Natural killer cell (primary cell): ENCODE measurements at regions not wholly inside any gene's neighbourhood (a gene's known extent, or its start where the extent isn't known, plus 50 kb on each side); places are given as distances from the start of the nearest gene placed in this dataset.
"Not testable (repeated sequence)": the region's sequence is repeated elsewhere in the genome, so short reads cannot be mapped to it uniquely, and the experiment has no call there.

Source experiments
- ATAC-seq, 3 donors: fragments of 150-1000 bp in 2 of 3; fragments of 200-7000 bp in 1 of 3; cut with Tn5 transposase; 1 replicate in 1 of 3; 2 replicates in 2 of 3; pipeline ENCODE4 v1.10.0; 2021; ENCODE audit warnings: mild to moderate bottlenecking in 2 of 3, moderate library complexity in 2 of 3
- DNase-seq, 2 donors: peaks; one replicate each; pipeline versions ENCODE4 v3.0.0 to v3.0.0-alpha.2; 2013 to 2021; ENCODE audit warnings: mixed read lengths in 1 of 2
- H3K27ac ChIP-seq: one replicate; pipeline ENCODE4 v1.5.1; 2013; ENCODE audit warnings: mild to moderate bottlenecking, low read length
- H3K27me3 ChIP-seq: one replicate; pipeline ENCODE4 v1.6.1; 2013; ENCODE audit warnings: low read length; ENCODE audit not compliant: control insufficient read depth, insufficient read depth
- H3K36me3 ChIP-seq: one replicate; pipeline ENCODE4 v1.6.1; 2013; ENCODE audit warnings: low read length; ENCODE audit not compliant: control insufficient read depth, insufficient read depth
- H3K4me1 ChIP-seq: one replicate; pipeline ENCODE4 v1.6.1; 2013; ENCODE audit warnings: low read length; ENCODE audit not compliant: control insufficient read depth, insufficient read depth
- H3K4me3 ChIP-seq: one replicate; pipeline ENCODE4 v1.5.1; 2013; ENCODE audit warnings: low read length
- H3K9me3 ChIP-seq: one replicate; pipeline ENCODE4 v1.6.1; 2013; ENCODE audit warnings: low read length; ENCODE audit not compliant: control insufficient read depth, insufficient read depth
- H3K27ac Mint-ChIP-seq, 2 donors: one replicate each; pipeline ENCODE4 v1.8.0; 2022; ENCODE audit warnings: mild to moderate bottlenecking in 2 of 2, mixed read lengths in 2 of 2, moderate library complexity in 1 of 2
- H3K27me3 Mint-ChIP-seq, 2 donors: one replicate each; pipeline ENCODE4 v1.8.0; 2022; ENCODE audit warnings: low read depth in 2 of 2, mixed read lengths in 2 of 2
- H3K36me3 Mint-ChIP-seq: one replicate; pipeline ENCODE4 v1.8.0; 2022; ENCODE audit warnings: mixed read lengths
- H3K4me1 Mint-ChIP-seq, 2 donors: one replicate each; pipeline ENCODE4 v1.8.0; 2022; ENCODE audit warnings: mixed read lengths in 2 of 2
- H3K4me3 Mint-ChIP-seq: one replicate; pipeline ENCODE4 v1.8.0; 2022; ENCODE audit warnings: mild to moderate bottlenecking, moderate library complexity, mixed read lengths
- H3K9me3 Mint-ChIP-seq, 2 donors: one replicate each; pipeline ENCODE4 v1.8.0; 2022; ENCODE audit warnings: mixed read lengths in 2 of 2
- WGBS: methylation state at CpG from one replicate; pipeline ENCODE4 v1.1.7; 2013; ENCODE audit warnings: missing lambda C conversion rate; ENCODE audit not compliant: insufficient coverage; 5-methylcytosine and 5-hydroxymethylcytosine counted together
- intact Hi-C: fragments of 100-400 bp; cut with micrococcal nuclease; formaldehyde crosslinking; loops from one replicate; pipeline ENCODE4 v1.14.2; 2022
- TF ChIP-seq, protein P1 (sequence below): fragments of 200-600 bp; IDR thresholded peaks from one replicate; pipeline ENCODE4 v1.8.0; 2022; ENCODE audit warnings: antibody characterized with exemption

DNA sequence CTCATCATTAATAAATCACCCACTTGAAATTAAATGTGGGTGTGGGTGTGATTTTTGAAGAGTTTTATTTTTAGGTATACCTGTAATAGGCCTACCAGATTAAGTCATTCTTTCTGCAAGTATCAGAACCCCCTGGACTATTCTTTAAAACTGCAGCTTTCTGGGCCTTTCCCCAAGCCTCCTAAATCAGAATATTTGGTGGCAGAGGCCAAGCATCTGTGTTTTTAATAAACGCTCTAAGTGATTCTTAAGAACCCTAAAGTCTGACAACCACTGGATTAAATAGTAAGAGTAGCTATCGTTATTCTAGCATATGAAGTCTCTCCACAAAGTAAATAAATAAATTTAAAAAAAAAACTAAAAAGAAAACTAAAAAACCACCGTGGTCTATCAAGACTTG lies 703.0 kb upstream of the NRP1 start:
- no peak overlapping the region for H3K27ac Mint-ChIP-seq

DNA sequence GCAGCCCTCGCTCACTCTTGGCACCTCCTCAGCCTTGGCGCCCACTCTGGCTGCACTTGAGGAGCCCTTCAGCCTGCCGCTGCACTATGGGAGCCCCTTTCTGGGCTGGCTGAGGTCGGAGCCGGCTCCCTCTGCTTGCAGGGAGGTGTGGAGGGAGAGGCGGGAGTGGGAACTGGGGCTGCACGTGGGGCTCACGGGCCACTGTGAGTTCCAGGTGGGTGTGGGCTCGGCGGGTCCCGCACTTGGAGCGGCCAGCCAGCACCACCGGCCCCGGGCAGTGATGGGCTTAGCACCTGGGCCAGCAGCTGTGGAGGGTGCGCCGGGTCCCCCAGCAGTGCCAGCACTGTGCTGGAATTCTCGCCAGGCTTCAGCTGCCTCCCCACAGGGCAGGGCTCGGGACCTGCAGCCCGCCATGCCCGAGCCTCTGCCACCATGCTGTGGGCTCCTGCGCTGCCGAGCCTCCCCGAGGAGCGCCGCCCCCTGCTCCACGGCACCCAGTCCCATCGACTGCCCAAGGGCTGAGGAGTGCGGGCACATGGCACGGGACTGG lies 700.8 kb upstream of the NRP1 start:
- H3K4me1 ChIP-seq, H3K4me3 Mint-ChIP-seq, H3K27ac ChIP-seq, H3K4me1 Mint-ChIP-seq, ATAC-seq, H3K9me3 ChIP-seq, H3K36me3 Mint-ChIP-seq, H3K4me3 ChIP-seq, intact Hi-C loops, H3K36me3 ChIP-seq, H3K27ac Mint-ChIP-seq, DNase-seq, H3K27me3 Mint-ChIP-seq, H3K9me3 Mint-ChIP-seq, H3K27me3 ChIP-seq: not testable (repeated sequence)
- WGBS = 95% methylated on average over 29 of the region's 29 CpGs

More for the DNA sequence above, 703.0 kb upstream of the NRP1 start:
- TF ChIP-seq, protein P1, sequence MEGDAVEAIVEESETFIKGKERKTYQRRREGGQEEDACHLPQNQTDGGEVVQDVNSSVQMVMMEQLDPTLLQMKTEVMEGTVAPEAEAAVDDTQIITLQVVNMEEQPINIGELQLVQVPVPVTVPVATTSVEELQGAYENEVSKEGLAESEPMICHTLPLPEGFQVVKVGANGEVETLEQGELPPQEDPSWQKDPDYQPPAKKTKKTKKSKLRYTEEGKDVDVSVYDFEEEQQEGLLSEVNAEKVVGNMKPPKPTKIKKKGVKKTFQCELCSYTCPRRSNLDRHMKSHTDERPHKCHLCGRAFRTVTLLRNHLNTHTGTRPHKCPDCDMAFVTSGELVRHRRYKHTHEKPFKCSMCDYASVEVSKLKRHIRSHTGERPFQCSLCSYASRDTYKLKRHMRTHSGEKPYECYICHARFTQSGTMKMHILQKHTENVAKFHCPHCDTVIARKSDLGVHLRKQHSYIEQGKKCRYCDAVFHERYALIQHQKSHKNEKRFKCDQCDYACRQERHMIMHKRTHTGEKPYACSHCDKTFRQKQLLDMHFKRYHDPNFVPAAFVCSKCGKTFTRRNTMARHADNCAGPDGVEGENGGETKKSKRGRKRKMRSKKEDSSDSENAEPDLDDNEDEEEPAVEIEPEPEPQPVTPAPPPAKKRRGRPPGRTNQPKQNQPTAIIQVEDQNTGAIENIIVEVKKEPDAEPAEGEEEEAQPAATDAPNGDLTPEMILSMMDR = no peak
- peaks cover 0 to 12% of the 10 kb centered on the region in 2 donors for H3K27me3 Mint-ChIP-seq
- H3K4me3 ChIP-seq = no peak overlapping the region
- 67% methylated on average over 1 of the region's 3 CpGs for WGBS
- no peak for DNase-seq
- no peak for ATAC-seq
- H3K4me3 Mint-ChIP-seq = no peak overlapping the region
- H3K9me3 Mint-ChIP-seq = no peaks in the 10 kb centered on the region
- no peaks in the 10 kb centered on the region for H3K36me3 Mint-ChIP-seq
- H3K4me1 ChIP-seq = no peaks in the 10 kb centered on the region
- H3K27ac ChIP-seq = no peak overlapping the region
- no peaks in the 10 kb centered on the region for H3K9me3 ChIP-seq
- no peaks in the 10 kb centered on the region for H3K27me3 ChIP-seq
- intact Hi-C loops = no loop called here
- H3K36me3 ChIP-seq = no peaks in the 10 kb centered on the region
- no peaks in the 10 kb centered on the region for H3K4me1 Mint-ChIP-seq

DNA sequence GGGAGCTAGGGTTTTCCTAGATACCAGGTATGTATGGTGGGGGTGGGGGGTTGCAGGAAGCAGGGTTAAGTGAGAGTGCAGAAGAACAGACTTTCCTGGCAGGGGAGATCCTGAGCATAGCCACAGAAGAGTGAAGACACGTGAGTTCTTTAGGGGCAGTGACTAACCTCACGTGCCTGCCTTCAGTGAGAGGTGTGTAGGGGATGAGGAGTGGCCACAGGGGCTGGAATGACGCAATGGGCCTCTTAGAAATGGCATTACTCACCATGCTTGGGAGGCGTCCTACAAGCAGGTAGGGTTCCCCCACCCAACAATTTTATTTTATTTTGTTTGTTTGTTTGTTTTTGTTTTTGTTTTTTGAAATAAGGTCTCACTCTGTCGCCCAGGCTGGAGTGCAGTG lies 698.6 kb upstream of the NRP1 start:
- no peak overlapping the region for H3K4me3 Mint-ChIP-seq
- Histone ChIP-seq H3K36me3 (no peaks in the 10 kb centered on the region), H3K9me3 (no peaks in the 10 kb centered on the region), H3K4me1 (no peaks in the 10 kb centered on the region), H3K27me3 (no peaks in the 10 kb centered on the region), H3K27ac (no peak overlapping the region), H3K4me3 (no peak overlapping the region)
- no peaks in the 10 kb centered on the region for H3K27me3 Mint-ChIP-seq
- no peaks in the 10 kb centered on the region for H3K9me3 Mint-ChIP-seq
- whole genome bisulfite sequencing = 74% methylated on average over 4 of the region's 5 CpGs
- H3K36me3 Mint-ChIP-seq = no peaks in the 10 kb centered on the region
- no peak overlapping the region for H3K27ac Mint-ChIP-seq
- no peaks in the 10 kb centered on the region for H3K4me1 Mint-ChIP-seq
- TF ChIP-seq, protein P1 = no peak
- no peak for ATAC-seq
- intact Hi-C loops = no loop called here
- DNase-seq = no peak

DNA sequence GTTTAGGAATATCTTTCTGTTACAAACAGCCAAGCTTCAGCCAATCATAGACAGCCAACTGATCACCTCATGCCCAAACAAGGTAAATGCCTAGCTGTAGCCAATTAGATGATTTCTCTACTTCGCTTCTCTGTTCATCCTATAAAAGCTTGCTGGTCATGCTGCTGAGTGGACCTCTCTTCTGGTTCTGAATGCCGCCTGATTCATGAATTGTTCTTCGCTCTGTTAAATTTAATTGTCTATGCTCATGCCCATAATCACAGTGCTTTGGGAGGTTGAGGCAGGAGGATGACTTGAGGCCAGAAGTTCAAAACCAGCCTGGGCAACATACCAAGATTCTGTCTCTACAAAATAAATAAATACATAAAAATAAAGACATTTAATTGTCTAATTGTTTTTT lies 698.1 kb upstream of the NRP1 start:
- TF ChIP-seq, protein P1 = no peak
- DNase-seq (no peak), ATAC-seq (no peak)
- Mint-ChIP-seq H3K36me3 (no peaks in the 10 kb centered on the region), H3K4me1 (no peaks in the 10 kb centered on the region), H3K27me3 (no peaks in the 10 kb centered on the region), H3K27ac (no peak overlapping the region), H3K9me3 (no peaks in the 10 kb centered on the region), H3K4me3 (no peak overlapping the region)
- H3K4me1 ChIP-seq = no peaks in the 10 kb centered on the region
- H3K4me3 ChIP-seq = no peak overlapping the region
- intact Hi-C loops = no loop called here
- no peaks in the 10 kb centered on the region for H3K36me3 ChIP-seq
- 94% methylated on average over 3 of the region's 3 CpGs for WGBS
- no peaks in the 10 kb centered on the region for H3K27me3 ChIP-seq
- no peak overlapping the region for H3K27ac ChIP-seq
- no peaks in the 10 kb centered on the region for H3K9me3 ChIP-seq
